K562 (cell line): ENCODE measurements at regions not wholly inside any gene's neighbourhood (a gene's known extent, or its start where the extent isn't known, plus 50 kb on each side); places are given as distances from the start of the nearest gene placed in this dataset.

Experiments used
- ATAC-seq: fragments of 200-7000 bp; cut with Tn5 transposase; 3 replicates; pipeline ENCODE4 v1.9.1; 2020; ENCODE audit warnings: moderate library complexity
- BruUV-seq: library from RNA; stranded (reverse); fragments of 400-500 nt; replicated peaks from 2 replicates; lab custom pipeline; 2021; lab: Mats Ljungman, UMichigan
- CTCF ChIA-PET: fragments of 300-600 bp; formaldehyde crosslinking; extraction: SDS; loops from one replicate; lab custom pipeline; 2021; ENCODE audit warnings: low intra/inter-chr PET ratio; lab: Yijun Ruan, JAX
- POLR2A ChIA-PET: fragments of 300-600, 350-650 bp; sonication (Branson Sonifier 250); formaldehyde crosslinking; extraction: SDS; loops from one replicate; lab custom pipeline; 2021; ENCODE audit warnings: antibody characterized with exemption, inconsistent platforms; lab: Yijun Ruan, JAX
- DNase-seq, 4 experiments: peaks; one replicate each; pipeline versions ENCODE4 v3.0.0 to v3.0.0-alpha.2; 2011 to 2018; ENCODE audit warnings: low spot score in 3 of 4, mixed read lengths in 3 of 4; ENCODE audit errors: extremely low read depth in 1 of 4
- FAIRE-seq: peaks from 2 replicates; lab custom pipeline; 2011; peaks lifted over from hg19 to GRCh38; lab: Jason Lieb, UNC
- H2AFZ ChIP-seq: 2 replicates; pipeline ENCODE4 v1.6.0; 2011; ENCODE audit warnings: low read depth, low read length, control low read depth, inconsistent platforms
- H3K27ac ChIP-seq: fragments of 200-600 bp; 3 replicates; pipeline ENCODE4 v1.8.0; 2011; ENCODE audit warnings: low read depth, mild to moderate bottlenecking, control low read depth, inconsistent platforms, low read length, moderate library complexity, mixed read lengths; ENCODE audit errors: extremely low read depth
- H3K27me3 ChIP-seq, 2 experiments: fragments of 300-600 bp in 1 of 2; 2 replicates in 1 of 2; 3 replicates in 1 of 2; pipeline versions ENCODE4 v1.6.0 to v1.8.0; 2011; ENCODE audit warnings: inconsistent platforms in 2 of 2, low read length in 2 of 2, mild to moderate bottlenecking in 1 of 2, mixed read lengths in 1 of 2, moderate library complexity in 1 of 2; ENCODE audit not compliant: control insufficient read depth in 2 of 2, insufficient read depth in 2 of 2
- H3K36me3 ChIP-seq: fragments of 300-600 bp; 3 replicates; pipeline ENCODE4 v1.8.0; 2011; ENCODE audit warnings: mild to moderate bottlenecking, low read length, inconsistent platforms; ENCODE audit not compliant: control insufficient read depth, insufficient read depth
- H3K4me1 ChIP-seq, 2 experiments: fragments of 200-600 bp in 1 of 2; replicated peaks in 1 of 2; 2 replicates in 1 of 2; 3 replicates in 1 of 2; pipeline versions ENCODE4 v1.5.1 to v1.8.0; 2011; ENCODE audit warnings: inconsistent platforms in 2 of 2, low read length in 2 of 2, mild to moderate bottlenecking in 1 of 2, mixed read lengths in 1 of 2, moderate library complexity in 1 of 2; ENCODE audit not compliant: control insufficient read depth in 2 of 2, insufficient read depth in 2 of 2
- H3K4me2 ChIP-seq: 2 replicates; pipeline ENCODE4 v1.6.1; 2011; ENCODE audit warnings: low read length, control low read depth, inconsistent platforms, mixed read lengths; ENCODE audit not compliant: insufficient read depth
- H3K4me3 ChIP-seq: fragments of 200-600 bp; sonication (generic), shearing (Covaris generic); 2 replicates; pipeline ENCODE4 v1.5.1; 2016; ENCODE audit warnings: control low read depth, inconsistent platforms
- H3K79me2 ChIP-seq: fragments of 200-600 bp; 3 replicates; pipeline ENCODE4 v1.8.0; 2011; ENCODE audit warnings: low read length, inconsistent platforms; ENCODE audit not compliant: control insufficient read depth, insufficient read depth
- H3K9ac ChIP-seq, 2 experiments: 2 replicates each; pipeline versions ENCODE4 v1.6.0 to v1.6.1; 2011; ENCODE audit warnings: low read depth in 2 of 2, low read length in 2 of 2, control low read depth in 1 of 2, inconsistent platforms in 1 of 2, mild to moderate bottlenecking in 1 of 2, mixed read lengths in 1 of 2; ENCODE audit not compliant: insufficient read depth in 1 of 2
- H3K9me1 ChIP-seq: one replicate; pipeline ENCODE4 v1.6.0; 2011; ENCODE audit warnings: inconsistent platforms, mild to moderate bottlenecking, low read length, moderate library complexity; ENCODE audit not compliant: control insufficient read depth, insufficient read depth
- H3K9me3 ChIP-seq: replicated peaks from 2 replicates; pipeline ENCODE4 v1.5.1; 2011; ENCODE audit warnings: low read depth, low read length, inconsistent platforms; ENCODE audit not compliant: control insufficient read depth, insufficient read depth
- H4K20me1 ChIP-seq: replicated peaks from 2 replicates; pipeline ENCODE4 v1.6.1; 2011; ENCODE audit warnings: low read length, inconsistent platforms, mixed read lengths; ENCODE audit not compliant: control insufficient read depth, insufficient read depth
- ATF2 ChIP-seq: sonication (generic); formaldehyde crosslinking; IDR thresholded peaks from 2 replicates; pipeline ENCODE4 v1.8.1; 2022; ENCODE audit warnings: missing genetic modification reagents
- ELF4 ChIP-seq: fragments of 450-650 bp; formaldehyde crosslinking; IDR thresholded peaks from 2 replicates; pipeline ENCODE4 v1.4.0; 2022; ENCODE audit warnings: missing genetic modification characterization
- GABPB2 ChIP-seq: fragments of 250-450 bp; sonication (Bioruptor Pico); conservative IDR thresholded peaks from 2 replicates; pipeline ENCODE4 v1.5.1; 2021; ENCODE audit warnings: mild to moderate bottlenecking
- GATA2 ChIP-seq: sonication (generic); formaldehyde crosslinking; IDR thresholded peaks from 2 replicates; pipeline ENCODE4 v1.4.0; 2020; ENCODE audit warnings: mild to moderate bottlenecking, missing genetic modification reagents
- GATAD2B ChIP-seq: fragments of 450-650 bp; IDR thresholded peaks from 2 replicates; pipeline ENCODE4 v1.6.1; 2017; ENCODE audit warnings: mild to moderate bottlenecking, borderline replicate concordance
- GTF2A2 ChIP-seq: IDR thresholded peaks from 2 replicates; pipeline ENCODE4 v1.6.1; 2016; ENCODE audit warnings: mild to moderate bottlenecking, missing genetic modification characterization, missing compliant biosample characterization
- MCM5 ChIP-seq: fragments of 450-650 bp; IDR thresholded peaks from 2 replicates; pipeline ENCODE4 v1.6.1; 2016; ENCODE audit warnings: low read depth
- MYBL2 ChIP-seq, 2 experiments: fragments of 450-650 bp in 1 of 2; sonication (generic) in 1 of 2; formaldehyde crosslinking in 1 of 2; IDR thresholded peaks; 2 replicates each; pipeline versions ENCODE4 v1.6.1 to v1.8.1; 2017 to 2022; ENCODE audit warnings: borderline replicate concordance in 1 of 2, inconsistent platforms in 1 of 2, low read depth in 1 of 2, mild to moderate bottlenecking in 1 of 2, missing genetic modification reagents in 1 of 2, moderate library complexity in 1 of 2
- POLR2AphosphoS5 ChIP-seq: IDR thresholded peaks from 2 replicates; pipeline ENCODE4 v1.6.1; 2011; ENCODE audit warnings: mild to moderate bottlenecking, low read depth, low read length, moderate library complexity; ENCODE audit not compliant: control insufficient read depth, insufficient read depth
- PPARD ChIP-seq: fragments of 250-450 bp; sonication (Bioruptor Pico); IDR thresholded peaks from 2 replicates; pipeline ENCODE4 v1.8.0; 2022; ENCODE audit warnings: inconsistent platforms, mild to moderate bottlenecking, moderate library complexity
- SNAPC5 ChIP-seq: fragments of 250-450 bp; sonication (Bioruptor Pico); IDR thresholded peaks from 2 replicates; pipeline ENCODE4 v1.8.0; 2021; ENCODE audit warnings: moderate library complexity, mild to moderate bottlenecking, inconsistent platforms
- TARDBP ChIP-seq: fragments of 450-650 bp; IDR thresholded peaks from 2 replicates; pipeline ENCODE4 v1.6.1; 2016
- ZNF165 ChIP-seq: fragments of 250-450 bp; sonication (Bioruptor Pico); IDR thresholded peaks from 2 replicates; pipeline ENCODE4 v1.4.0; 2020; ENCODE audit warnings: borderline replicate concordance
- ZNF444 ChIP-seq: fragments of 250-450 bp; sonication (Bioruptor Pico); IDR thresholded peaks from 2 replicates; pipeline ENCODE4 v1.4.0; 2020; ENCODE audit warnings: mild to moderate bottlenecking, moderate library complexity
- ZNF512 ChIP-seq: IDR thresholded peaks from 2 replicates; pipeline ENCODE4 v1.6.1; 2016; ENCODE audit warnings: missing genetic modification characterization, missing compliant biosample characterization
- ZNF583 ChIP-seq: fragments of 250-450 bp; sonication (Bioruptor Pico); IDR thresholded peaks from 2 replicates; pipeline ENCODE4 v1.4.0; 2020
- WGBS: fragments of 100-300 bp; shearing (Covaris generic); methylation state at CpG from one replicate; pipeline ENCODE4 v1.1.6; 2016; ENCODE audit warnings: low coverage, mixed read lengths; ENCODE audit not compliant: insufficient coverage; ENCODE audit errors: missing lambda C conversion rate; 5-methylcytosine and 5-hydroxymethylcytosine counted together
- in situ Hi-C: fragments of 300-500 bp; cut with MboI; formaldehyde crosslinking; loops from 4 replicates; pipeline ENCODE4 v1.15.0; 2018; ENCODE audit warnings: inconsistent platforms, mixed read lengths
- intact Hi-C: fragments of 100-400 bp; cut with micrococcal nuclease; formaldehyde crosslinking; loops from 2 replicates; pipeline ENCODE4 v1.14.2; 2022

GRCh38 chr5:73306741-73307275, 133.8 kb downstream of the TMEM174 start:
- no TSS peak for BruUV-seq
- FAIRE-seq = no peak

More at GRCh38 chr5:73306741-73307275, 133.8 kb downstream of the TMEM174 start:
- no peak for ATAC-seq
- Histone ChIP-seq H3K9me1 (no peaks in the 10 kb centered on the region), H3K4me2 (no peak overlapping the region), H3K4me1 (peaks cover 0 to 8% of the 10 kb centered on the region in 2 experiments; a peak in 1 of 5 replicates), H3K27ac (no peak overlapping the region), H3K4me3 (no peak overlapping the region), H3K9me3 (no peaks in the 10 kb centered on the region), H4K20me1 (no peaks in the 10 kb centered on the region), H3K27me3 (peaks cover 3 to 46% of the 10 kb centered on the region in 2 experiments; a peak in 4 of 5 replicates), H3K79me2 (no peaks in the 10 kb centered on the region)
- in situ Hi-C loops = no loop called here
- ChIA-PET CTCF (interaction anchor here (0.7 kb wide), 1 partner anchor 591 kb away, joined by 3 read pairs; no protein-coding TSS in a partner anchor), POLR2A (no interaction called here)
- WGBS = under 1% methylated on average over 7 of the region's 7 CpGs
- no peak for DNase-seq
- intact Hi-C loops = no loop called here
- no peak for TF ChIP-seq PPARD
- no peak for TF ChIP-seq GABPB2 (CRISPR knock-in tag)
- no peak for TF ChIP-seq ZNF583 (CRISPR knock-in tag)
- TF ChIP-seq MCM5 = no peak
- no peak for TF ChIP-seq SNAPC5
- TF ChIP-seq GATA2 (CRISPR knock-in tag) = no peak
- no peak for TF ChIP-seq ZNF165
- TF ChIP-seq GTF2A2 (tag) = no peak
- no peak for TF ChIP-seq TARDBP
- no peak for TF ChIP-seq ELF4 (CRISPR knock-in tag)
- TF ChIP-seq MYBL2 (IDR thresholded peaks at IDR 0.05; ENCODE audit: low read depth) = no peak
- TF ChIP-seq MYBL2 (CRISPR knock-in tag; IDR thresholded peaks at IDR 0.05; ENCODE audit: borderline replicate concordance) = no peak
- no peak for TF ChIP-seq ATF2 (CRISPR knock-in tag)
- TF ChIP-seq ZNF444 (CRISPR knock-in tag) = no peak
- TF ChIP-seq GATAD2B = no peak
- no peak for TF ChIP-seq POLR2AphosphoS5
- TF ChIP-seq ZNF512 (tag) = no peak
- TF ChIP-seq, all 486 proteins: peak for 0
- no peaks in the 10 kb centered on the region for H3K36me3 ChIP-seq
- no peak overlapping the region for H2AFZ ChIP-seq
- no peak overlapping the region for H3K9ac ChIP-seq
